ENCODE measurements at regions not wholly inside any gene's neighbourhood (a gene's known extent, or its start where the extent isn't known, plus 50 kb on each side); places are given as distances from the start of the nearest gene placed in this dataset.

DNA sequence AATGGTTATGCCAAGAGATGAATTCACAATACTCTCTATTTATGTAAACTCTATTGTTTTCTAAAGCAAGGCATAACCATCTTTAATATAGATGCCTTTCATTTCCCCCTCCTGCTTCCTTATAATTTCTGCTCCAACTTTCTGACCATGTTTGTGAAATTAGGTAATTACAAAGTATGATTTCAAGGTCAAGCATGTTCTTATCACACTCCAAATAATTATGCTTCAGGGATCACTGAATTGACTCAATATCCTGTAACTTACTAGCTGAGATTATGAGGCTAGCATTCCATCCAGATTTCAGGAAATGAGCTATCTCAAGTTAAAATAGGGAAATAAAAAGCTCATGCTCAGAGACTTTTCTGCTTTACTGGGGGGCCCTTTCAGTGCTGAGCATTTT, 655.9 kb upstream of the IGFBP3 start:
- DNase-seq (ENCODE audit: low spot score): no peak

DNA sequence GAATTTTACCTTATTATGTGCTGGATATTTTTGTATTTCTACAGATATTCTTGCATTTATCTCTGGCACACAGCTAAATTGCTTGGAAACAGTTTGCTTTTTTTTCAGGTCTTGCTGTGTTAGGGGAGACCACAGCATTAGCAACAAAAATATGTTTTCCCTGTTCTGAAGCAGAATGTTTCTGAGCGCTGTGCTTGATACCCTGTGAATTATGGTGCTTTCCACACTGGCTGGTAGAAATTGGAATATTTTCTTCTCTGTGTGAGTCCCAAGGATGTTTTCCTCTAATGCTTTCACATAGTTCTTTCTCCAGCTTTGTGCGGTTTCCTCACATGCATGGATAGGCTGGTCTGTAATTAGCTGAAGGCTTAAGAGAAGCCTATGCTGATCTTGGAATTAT, 651.6 kb upstream of the IGFBP3 start:
- no peak for DNase-seq (ENCODE audit: low spot score)

DNA sequence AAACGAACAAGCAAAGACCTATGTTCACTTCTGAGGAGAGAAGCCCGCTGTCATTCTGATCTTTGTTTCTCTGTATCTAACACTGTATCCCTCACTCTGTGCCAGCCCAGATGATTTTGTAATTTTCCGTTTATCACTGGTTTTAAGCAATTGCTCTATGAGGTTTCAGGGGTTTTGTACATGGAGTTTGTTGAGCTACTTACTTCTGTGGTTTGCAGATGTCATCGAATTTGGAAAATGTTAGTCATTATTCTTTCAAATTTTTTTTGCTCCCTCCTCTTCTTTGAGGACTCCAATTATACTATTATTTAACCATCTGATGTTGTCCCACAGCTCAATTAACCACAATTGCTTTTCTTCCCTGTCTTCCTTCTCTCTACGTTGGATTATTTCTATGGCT, 650.9 kb upstream of the IGFBP3 start:
- no peak for DNase-seq (ENCODE audit: low spot score)

DNA sequence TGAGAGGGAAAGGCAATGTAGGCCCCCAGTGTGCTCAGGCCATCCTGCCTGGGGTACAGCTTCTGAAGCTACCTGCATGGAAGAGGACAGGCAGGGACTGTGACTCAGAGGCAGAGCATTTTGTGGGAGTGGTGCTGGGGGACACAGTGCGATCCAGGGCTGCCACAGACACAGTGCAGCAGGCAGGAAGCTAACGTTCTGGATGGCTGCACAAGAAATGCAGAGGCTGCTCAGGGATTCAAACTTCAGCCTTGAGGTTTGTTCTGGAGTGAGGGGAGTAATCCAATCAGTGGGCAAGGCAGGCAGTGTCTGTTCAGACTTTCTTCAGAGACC, 648.0 kb upstream of the IGFBP3 start:
- no peak for DNase-seq (ENCODE audit: low spot score)

DNA sequence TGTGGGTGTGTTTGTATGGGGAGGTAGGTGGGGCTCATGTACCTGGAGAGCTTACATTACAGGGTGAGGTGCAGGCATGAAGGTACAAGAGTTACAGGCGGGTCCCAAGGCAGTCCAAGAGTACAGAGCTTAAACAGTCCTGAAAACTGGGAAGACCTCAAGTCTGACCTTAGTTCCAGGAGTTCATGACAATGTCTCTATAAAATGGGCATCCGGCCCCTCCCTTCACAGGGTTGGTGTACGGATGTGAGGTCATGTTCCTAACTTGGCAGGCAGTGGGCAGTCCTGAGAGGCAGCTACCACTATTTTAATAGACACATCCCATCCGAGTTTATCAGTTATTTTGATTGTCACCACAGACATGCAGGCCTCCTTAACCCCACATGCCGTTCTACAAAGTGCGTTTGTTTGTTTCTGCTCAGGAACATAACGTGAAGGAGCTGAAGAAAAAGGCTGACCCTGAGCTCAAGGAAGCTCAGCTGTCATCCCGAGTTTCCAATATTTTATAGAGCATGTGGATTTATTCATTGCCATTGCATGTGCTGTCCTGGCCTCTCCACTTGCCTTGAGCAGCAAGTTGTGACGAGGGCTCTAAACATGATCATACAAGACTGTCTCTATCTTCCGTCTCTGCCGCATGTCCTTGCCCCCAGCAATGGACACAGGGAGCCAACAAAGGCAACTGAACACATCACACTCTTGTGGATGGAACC, 647.5 kb upstream of the IGFBP3 start:
- no peak for DNase-seq (ENCODE audit: low spot score)

DNA sequence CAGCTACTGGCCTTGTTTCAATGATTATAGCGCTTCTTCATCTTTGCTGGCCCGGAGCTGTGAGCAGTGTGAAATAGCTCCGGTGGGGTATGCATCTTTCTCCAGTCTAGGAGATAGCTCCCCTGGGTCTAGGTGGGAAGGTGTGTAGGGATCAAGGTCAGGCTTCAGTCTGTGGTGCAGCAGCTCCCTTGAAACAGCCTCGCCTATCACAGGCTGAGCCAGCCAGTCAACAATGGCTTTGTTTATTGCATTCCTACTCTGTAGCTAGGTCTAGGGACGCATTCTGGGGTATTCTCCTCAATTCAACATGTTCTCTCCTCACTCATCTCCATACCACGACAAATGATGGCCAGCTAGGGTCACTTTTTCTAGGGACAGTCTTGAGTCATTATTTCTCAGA, 646.8 kb upstream of the IGFBP3 start:
- no peak for DNase-seq (ENCODE audit: low spot score)

DNA sequence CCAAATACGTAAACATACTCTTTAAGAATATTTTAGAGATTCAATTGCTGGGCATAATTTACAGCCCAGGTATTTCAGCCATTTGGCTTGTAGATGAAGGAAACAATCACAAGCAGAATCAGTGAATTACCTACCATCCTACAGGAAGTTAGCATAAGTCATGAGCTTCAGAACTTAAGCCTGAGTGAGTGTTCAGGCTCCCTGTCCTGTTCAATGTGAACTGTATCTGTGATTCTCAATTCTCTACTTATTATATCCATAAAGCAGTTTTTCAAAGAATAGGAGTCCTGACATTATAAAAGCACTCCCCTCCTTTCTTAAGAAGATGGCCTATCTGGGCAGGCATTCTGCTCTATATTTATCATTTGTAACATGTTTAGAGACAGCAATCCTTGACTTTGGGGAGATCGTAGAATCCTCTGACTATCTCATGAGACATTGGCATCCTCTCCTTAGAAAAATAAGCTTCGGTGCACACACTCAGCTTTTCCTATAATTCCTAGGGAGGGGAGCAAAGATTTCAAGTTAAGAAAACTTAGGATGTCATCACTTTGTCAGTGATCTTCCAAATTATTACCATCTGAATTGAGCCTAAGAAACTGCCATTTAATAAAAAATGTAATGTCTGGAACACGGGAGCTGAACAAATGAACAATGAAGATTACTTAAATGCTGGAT, 645.2 kb upstream of the IGFBP3 start:
- DNase-seq (ENCODE audit: low spot score): no peak

DNA sequence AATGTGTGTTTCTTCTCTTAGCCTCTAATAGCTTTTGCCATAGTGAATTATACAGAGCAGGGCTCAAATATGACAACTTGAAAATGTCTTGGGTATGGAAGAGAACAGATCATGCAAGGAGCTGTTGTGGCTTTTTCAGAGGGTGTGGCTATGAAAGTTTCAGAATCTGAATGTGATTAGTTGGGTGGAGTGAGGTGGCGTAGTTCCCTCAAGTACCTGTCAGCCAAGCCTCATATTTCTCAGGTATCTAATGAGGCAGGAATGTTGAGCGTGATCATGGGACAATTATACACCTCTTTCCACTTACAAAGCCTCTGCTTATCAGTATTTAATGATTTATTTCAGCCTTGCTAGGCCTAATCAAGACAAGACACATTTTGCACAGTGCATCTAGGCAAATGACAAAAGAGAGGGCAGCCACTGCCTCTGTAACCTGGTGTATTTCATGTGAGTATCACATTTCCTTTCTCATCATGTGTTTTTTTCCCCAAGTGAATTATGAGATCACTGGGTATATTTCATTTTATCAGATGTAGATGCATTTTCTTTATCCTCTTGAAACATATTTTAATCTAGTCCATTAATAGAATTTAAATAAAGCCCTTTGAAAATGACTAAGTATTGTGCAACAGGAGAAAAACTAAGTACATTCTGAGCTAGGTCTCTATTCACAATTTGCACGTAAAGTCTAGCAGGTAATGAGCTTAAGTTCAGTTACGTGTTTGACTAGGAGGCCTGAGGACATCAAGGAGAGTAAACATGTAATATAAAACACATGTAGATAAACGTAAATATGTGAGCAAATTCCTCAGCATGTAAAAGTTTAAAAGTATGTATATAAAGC, 644.4 kb upstream of the IGFBP3 start:
- DNase-seq (ENCODE audit: low spot score): no peak

DNA sequence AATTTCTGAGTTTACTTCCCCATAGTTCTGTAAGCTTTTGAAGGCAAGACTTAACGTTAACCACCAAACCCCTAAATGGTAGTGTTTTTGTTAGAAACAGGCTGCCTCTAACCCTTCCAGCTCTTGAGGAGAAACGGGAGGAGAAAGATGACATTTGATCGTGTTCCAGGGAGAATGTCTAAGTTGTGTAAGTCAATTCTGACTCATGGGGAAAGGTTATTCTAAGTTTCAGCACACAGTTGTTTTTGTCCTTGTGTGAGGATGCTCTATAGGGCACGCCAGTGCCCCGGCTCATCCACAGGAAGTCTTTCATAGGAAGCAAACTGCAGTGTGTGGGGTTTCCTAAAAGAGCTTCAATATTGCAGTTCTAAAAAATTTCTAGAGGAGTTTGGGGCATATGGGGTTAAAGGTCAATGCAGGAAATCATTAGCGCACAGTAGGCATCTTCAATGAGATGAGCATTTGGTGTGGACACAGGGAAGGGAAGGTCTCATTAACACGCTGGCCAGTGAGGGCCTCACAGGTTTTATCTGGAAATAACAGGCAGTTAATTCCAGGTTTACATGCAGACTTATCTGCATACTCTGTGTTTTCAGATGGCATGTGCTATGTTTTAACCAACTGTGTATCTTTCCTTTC, 638.2 kb upstream of the IGFBP3 start:
- DNase-seq (ENCODE audit: low spot score): peak; percentile 46

DNA sequence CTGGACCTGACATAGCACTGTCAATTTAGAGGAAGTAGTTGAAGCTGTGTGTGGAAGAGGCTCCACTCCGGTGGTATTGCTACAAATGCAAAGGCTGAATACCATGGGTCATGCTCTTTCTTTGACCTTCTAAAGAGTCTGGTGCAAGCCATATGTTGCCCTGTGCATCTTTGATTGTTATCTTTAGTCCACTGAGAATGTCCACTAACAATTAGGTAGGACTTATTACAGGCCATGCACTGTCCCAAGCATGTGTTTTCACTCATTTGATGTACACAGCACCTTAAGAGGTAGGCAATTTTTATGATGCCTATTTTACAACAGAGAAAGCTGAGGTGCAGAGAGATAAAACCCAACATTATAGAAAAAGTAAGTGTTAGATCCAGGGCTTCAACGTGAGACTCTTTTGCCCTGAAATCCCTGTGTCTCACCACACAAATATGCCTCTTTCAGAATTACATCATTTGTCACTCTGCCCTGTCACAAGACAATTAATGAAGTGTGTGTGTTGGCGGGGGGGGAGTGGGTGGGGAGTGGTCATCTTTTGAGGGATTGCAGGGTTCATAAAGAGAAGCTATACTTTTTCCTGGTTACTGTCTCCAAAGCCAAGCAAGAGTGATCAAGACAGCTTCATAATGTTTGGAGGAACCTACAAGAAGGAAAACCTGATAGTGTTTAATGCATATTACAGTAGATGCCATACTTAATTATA, 637.6 kb upstream of the IGFBP3 start:
- DNase-seq (ENCODE audit: low spot score): no peak

DNA sequence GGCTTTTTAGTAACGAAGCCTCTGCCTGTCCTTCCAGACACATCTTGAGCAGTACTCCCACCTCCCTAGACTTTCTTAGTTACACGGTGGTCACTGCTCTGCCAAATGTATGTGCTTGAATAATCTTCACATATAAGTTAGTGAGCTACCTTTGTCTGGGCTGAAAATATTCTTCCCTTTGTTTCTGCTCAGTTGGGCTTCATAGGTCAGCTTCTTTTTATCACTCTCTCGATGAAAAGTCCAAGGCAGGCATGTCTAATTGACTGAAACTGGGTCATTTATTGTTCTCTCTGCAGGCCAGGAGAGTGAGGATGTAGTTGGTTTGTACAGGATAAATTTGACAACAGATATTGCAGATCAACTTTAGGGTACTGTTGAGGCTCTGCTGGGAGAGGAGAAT, 636.7 kb upstream of the IGFBP3 start:
- no peak for DNase-seq (ENCODE audit: low spot score)

DNA sequence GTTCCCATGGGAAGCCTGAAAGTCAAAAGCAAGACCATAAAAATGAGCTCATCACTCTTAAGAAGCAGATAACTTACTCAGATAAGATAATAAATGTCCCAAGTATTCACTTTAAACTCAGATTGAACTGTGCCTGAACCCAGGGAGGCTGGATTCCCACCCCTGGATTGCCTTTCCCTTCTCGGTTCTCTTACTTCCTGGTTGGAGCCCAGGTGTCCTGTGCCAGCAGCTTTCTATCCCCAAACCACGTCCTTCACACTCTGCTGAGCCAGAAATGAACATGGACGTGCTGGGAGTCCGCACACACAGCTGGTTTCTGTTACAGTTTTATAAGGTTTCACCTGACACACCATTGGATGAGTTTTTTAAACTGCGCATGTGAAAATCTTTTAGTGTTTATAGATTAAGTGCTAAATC, 636.2 kb upstream of the IGFBP3 start:
- no peak for DNase-seq (ENCODE audit: low spot score)

DNA sequence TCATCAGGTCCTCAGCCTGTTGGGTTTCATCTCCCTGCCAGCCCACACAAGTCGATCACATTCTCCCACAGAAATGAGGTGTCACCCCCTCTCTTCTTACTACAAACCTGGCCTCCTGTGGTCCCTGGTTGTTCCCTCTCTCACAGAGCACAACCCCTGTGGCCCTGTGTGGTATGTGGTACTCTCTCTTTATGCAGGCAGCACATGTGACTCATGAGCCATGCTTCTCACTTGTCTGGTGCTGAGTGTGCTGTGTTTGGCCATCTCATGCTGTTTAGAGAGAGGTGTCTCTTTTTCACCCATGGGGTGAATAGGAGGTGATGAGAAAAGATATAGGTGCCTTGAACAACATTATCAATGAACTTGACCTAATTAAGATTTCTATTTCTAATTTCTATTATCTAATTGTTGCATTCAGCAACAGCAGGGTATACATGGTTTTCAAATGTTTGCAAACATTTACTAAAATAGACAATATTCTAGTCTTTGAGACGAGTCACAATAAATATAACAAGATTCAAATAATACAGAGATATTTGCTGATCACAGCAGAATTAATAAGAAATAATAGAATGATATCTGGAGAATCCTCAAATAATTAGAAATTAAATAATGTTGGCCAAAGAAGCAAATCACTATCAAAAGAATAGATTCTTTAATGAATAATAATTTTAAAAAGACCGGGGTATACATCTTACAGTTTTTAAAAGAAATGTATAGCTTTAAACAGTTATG, 633.8 kb upstream of the IGFBP3 start:
- peak; percentile 24 for DNase-seq (ENCODE audit: low spot score)

DNA sequence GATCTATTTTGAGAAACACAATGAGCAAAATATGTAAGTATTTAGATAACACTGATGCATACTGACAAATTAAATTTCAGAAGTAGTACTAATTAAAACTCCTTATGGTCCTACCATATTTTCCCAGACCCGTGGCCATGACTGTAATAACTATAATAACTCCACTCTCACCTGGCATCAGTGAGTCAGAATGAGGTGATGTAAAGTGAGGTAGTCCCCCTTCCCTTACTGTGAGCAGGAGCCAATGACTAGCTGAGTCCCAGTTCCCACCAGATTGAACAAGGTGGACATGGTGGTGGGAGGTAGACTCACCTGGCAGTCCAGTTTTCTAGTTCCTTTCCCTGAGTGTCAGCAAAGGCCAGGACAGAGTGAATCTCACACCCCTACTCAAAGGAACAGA, 630.5 kb upstream of the IGFBP3 start:
- DNase-seq (ENCODE audit: low spot score): no peak

DNA sequence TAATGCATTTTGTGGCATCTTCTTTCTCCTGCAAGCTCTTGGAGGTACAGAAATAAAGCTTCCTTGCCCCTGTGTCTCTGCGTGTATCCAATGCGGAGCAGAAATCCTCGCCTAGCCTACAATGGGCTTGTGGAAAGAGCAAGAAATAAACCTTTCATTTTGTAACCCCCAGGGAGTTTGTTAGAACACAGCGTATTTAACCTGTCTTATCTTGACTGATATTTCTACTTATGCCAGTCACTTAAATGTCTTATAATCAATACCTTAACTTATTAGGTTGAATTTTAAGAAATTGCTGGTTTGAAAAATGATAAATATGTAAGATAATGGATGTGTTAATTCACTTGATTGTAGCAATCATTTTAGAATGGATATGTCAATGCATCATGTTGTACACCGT, 629.8 kb upstream of the IGFBP3 start:
- DNase-seq (ENCODE audit: low spot score): no peak

DNA sequence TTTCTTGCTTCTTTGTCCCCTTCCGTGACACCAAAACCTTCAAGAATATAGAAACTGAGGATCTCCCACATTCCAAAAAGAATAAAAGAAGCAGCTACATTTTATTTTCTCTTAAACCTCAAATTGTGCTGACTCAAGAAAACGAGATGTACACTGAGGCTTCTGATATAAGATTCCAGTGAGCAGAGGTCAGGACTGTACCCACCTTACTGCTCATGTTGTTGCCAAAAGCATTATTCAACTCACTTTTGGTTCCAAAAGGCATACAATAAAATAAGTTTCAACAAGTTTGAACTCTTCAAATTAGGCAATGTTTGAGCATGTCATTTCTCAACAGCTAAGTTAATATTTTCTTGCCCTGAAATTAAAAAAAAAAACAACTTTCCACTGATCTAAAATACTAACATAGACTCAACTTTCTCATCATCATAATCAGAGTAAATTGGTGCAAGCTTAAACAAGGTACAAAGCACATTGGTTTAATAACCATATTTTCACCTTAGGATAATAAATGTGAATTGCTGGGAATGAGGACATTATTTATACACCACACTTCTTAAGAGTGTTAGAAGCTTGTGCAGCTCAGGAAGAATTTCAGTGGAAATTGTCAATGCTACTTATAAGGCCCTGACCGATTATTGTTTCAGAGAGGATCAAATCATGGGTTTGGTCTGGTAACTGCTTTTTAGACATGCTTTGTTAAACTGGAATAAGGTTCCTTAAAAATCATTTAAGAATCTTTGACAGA, 629.0 kb upstream of the IGFBP3 start:
- no peak for DNase-seq (ENCODE audit: low spot score)

DNA sequence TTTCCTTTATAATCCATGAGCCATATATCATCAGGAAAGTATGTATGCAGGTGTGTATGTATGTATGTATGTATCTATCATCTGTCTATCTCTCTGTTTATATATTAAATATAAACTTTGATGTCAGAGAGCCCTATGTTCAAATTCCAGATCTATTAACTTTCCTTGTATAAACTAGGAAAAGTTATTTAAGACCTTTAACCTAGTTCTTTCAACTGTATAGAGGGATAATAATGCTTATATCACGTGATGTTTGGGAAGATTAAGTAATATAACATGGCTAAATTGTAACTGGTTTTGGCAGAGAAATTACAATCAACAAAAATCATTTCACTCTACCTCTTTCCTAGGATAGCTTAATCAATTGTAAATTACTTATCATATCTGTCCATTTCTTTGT, 628.3 kb upstream of the IGFBP3 start:
- DNase-seq (ENCODE audit: low spot score): no peak

DNA sequence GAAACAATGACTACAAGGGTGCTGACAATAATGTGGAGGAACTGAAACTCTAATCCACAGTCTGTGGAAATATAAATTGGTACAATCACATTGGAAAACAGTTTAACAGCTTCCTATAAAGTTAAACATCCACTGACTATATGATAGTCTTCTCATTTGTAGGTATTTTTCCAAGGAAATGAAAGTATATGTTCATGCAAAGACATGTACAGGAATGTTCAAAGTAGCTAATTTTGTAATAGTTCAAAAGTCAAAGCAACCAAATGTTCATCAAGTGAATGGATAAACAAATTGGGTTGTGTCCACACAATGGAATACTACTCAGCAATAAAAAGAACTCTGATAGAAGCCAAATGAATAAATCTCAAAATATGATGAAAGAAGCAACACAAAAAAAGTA, 626.0 kb upstream of the IGFBP3 start:
- DNase-seq (ENCODE audit: low spot score): no peak

DNA sequence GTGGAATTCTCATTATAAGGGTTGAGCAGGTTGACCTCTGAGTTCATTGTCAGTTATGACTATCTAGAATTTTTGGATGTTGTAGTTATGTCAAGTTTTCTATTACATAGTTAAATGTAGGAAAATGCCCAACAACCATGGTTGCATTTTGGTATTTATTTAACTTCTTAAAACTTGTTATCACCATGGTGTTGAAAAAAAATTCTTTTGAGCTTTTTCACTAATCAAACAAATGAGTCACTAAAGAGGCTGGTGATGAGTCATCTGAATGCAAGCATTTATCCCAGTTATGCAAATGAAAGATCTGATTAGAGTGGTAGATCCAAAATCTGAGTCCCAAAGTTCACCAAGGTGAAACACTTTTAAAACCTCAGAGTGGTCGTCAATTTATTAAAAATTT, 624.7 kb upstream of the IGFBP3 start:
- no peak for DNase-seq (ENCODE audit: low spot score)

DNA sequence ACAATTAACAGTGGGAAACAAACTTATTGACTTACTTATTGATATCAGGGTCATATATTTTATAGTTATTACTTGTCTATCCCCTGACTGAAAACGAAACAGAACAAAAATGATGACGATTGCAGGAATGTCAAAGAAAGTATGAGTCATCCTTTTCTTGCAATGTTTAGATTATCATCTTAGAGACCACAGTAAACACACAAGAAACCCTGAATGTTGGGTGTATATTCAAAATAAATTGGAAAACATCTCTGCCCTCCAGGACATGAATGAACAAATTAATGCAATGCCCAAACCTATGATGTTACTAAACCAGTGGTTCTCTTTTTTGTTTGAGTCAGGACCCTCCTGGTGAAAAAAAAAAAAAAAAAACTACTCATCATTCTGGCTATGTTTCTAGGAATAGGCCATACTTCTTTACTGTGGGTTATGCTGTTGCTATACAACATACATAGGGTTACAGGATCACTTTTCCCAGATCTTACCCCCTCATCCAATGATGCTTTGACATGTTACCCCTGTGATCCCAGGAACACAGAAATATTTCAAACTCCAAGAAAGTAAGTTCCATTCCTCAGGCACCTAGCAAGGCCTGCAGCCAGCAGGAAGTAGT, 623.4 kb upstream of the IGFBP3 start:
- DNase-seq (ENCODE audit: low spot score): peak; percentile 29

Measured in AG08396 (cell line).